HG02981 (cell line): ENCODE measurements at regions not wholly inside any gene's neighbourhood (a gene's known extent, or its start where the extent isn't known, plus 50 kb on each side); places are given as distances from the start of the nearest gene placed in this dataset.

Experiments
- ATAC-seq: cut with Tn5 transposase; IDR thresholded peaks from one replicate; pipeline ENCODE4 v1.9.1; 2021; ENCODE audit warnings: mild to moderate bottlenecking, moderate library complexity; ENCODE audit not compliant: unreplicated experiment

- no peak for ATAC-seq
Measured at GRCh38 chr2:224325941-224326340, 76.0 kb downstream of the FAM124B start.

DNA sequence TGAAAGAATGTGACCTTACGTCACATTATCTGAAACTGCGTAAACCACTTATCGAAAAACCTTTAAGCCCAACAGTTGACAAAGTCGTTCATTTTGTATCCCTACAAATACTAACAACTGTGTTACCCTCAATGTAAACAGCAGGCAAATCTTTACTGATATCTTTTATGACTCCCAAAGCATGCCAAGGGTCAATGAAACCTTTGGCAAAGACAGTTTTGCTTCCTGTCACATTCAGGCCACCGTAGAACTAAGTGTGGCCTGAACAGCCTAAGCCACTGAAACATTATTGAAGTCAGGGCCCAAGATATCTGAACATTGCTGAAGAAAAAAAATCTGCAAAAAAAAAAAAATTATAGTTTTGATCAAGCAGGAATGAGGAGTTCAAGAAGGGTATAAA lies 77.3 kb downstream of the FAM124B start:
- no peak for ATAC-seq

DNA sequence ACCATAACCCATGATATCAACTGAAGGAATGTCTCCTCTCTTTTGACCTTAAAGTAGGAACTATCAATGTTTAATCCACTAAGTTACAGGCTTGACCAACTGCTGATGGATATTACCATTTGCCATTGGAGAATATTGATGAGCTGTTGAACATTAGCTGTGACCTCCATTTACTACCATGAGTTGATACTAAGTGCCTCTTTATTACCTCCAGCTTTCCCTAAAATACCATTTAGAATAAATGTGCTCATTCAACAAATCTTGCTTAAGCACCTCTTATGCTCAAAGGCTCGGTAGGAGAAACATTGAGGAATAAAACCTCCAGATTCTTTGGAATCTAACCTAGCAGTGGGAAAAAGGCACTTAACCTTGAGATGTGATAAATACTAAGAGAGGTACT lies 81.2 kb downstream of the FAM124B start:
- ATAC-seq, result no peak

GRCh38 chr2:224319750-224320149 lies 82.2 kb downstream of the FAM124B start:
- ATAC-seq, result no peak

DNA sequence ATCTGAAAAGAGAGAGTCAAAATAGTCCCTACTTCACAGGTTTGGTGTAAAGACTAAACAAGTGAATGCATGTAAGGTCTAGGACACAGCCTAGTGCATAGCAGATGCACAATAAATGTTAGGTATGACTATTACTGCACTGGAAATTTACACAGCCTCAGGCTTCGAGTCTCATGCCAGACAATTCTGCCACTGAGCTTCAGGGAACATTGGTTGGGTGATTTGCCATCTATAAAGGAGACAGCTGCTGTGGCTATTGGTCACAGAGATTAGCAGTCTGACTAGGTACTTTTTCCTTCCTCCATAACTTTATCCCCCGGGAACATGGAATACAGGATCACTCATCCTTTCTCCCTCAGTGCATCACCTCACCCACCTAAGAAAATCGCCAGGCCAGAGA lies 89.2 kb downstream of the FAM124B start:
- ATAC-seq, result no peak

- no peak for ATAC-seq
Measured at GRCh38 chr2:224310943-224311625, 90.8 kb downstream of the FAM124B start.

GRCh38 chr2:224309176-224309575 lies 92.7 kb downstream of the FAM124B start:
- ATAC-seq, result no peak

GRCh38 chr2:224308272-224308911 lies 93.5 kb downstream of the FAM124B start:
- peak; percentile 93 for ATAC-seq

- no peak for ATAC-seq
Measured at GRCh38 chr2:224302952-224303351, 99.0 kb downstream of the FAM124B start.

DNA sequence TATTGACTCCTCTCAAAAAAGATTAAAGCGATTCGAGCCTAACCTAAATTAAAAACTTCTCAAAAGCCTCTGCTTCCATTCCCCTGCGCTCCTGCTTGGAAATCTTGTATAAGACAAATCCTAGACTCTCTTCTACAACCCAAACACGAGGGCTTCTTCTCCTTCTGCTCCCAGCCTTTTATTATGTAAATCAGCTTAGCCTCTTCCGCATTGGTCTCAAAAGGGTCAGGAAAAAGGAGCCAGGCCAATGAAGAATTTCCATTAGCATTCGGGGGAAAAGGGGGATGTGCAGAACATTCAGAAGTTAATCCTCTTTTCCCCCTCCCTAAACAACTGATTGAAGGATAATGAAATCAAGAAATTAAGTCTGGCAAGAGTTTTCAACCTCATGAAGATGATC lies 107.9 kb downstream of the FAM124B start:
- no peak for ATAC-seq

DNA sequence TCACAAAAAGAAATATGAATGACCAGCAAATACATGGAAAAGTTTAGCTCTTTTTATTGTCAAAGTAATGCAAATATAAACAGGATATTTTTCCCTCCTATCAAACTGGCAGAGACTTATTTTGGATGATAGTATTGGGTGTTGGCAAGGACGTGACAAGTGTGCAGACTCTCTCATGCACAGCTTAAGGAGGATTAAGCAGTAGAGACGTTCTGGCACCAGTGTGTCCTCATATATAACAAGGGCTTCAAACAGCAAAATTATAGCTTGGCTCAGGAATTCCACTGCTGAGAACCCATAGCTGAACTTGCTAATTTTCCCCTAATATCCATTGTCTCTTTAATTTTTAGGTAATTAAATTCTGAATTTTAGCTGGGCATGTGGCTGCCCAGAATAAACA lies 114.4 kb downstream of the FAM124B start:
- no peak for ATAC-seq

DNA sequence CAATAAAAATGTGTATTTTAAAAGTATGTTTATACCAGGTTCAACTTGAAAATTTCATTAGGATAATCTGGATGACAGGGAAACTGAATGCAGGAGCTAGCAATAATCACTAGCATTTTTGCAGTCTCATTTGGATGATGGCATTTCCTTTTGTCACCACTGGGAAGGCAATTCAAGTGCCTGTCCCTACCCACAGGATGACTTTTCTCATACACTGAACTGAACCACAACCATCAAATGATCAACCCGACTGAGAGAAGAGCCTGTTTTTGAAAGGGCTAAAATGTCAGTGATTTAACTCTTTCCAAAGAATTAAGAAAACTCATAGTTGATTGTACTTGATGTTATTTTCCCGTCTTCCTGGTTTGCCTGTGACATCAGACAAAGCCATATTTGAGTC lies 115.0 kb downstream of the FAM124B start:
- peak; percentile 51 for ATAC-seq

DNA sequence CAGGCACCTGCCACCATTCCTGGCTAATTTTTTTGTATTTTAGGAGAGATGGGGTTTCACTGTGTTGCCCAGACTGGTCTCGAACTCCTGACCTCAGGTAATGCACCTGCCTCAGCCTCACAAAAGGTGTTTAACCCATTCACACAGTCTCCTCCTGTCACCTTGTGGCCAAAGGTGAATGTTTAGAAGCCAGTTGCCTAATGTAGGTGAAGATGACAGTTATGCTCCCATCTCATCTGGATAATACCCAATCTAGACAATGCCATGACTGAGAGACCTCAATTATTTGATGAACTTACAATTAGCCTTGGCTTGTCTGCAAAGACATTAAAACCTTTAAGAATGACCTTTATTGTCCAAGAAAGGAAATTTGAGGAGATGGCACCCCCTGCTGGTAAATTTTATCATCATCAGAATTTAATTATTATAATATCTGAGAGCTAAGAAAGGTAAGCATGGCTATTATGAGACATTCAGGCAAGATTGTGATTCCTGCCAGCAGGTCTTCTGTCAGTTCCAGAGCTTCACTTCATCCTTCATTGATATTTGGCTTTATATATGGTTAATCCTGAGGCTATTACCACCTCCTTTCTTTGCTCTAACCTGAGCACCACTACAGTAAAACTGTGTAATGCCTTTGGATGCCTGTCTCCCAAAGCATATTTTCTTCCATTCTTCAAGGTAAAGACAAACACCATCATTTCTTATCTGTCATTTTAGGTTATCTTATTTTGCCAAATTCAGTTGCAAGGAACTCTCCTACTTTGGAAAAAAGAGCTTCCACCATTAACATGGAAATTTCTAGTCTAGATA lies 117.6 kb downstream of the FAM124B start:
- ATAC-seq, result no peak

DNA sequence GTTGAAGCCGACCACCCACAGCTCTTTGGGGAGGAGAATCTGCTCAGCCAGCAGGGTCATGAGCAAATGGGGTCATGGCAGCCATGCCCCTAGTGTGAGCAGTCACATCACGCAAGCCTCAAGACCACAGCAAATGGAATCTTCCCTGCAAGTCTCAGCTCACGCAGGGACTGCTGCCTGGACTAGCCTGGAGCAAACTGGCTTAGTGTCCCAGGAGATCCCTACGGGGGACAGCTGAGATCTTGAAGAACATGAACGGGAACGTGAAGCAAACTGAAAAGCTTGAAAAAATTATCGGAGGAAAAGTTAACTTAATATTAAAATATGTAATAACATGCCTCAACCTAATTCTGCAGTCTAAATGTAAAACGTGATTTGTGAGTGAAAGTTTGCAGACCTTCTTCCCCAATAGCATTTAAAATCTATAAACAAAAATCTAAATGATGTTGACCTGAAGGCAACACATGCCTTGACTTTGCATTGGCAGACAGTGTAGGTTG lies 118.4 kb downstream of the FAM124B start:
- ATAC-seq, result no peak

DNA sequence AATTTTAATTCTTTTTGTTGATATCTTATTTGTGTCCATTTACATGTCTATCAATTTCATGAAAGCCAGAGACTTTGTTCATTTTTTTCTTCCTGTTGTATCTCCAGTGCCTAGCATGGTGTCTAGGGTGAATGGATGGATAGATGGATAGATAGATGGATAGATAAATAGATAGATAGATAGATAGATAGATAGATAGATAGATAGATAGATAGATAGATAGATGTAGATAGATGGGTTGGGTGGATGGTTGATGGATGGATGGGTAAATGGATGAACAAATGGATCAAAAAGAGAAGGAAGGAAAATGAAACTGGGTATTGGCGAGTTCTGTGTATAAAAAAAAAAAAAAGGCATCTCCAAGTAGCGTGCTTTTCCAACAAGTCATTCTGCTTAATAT lies 120.5 kb downstream of the FAM124B start:
- no peak for ATAC-seq

GRCh38 chr2:224278531-224278930 lies 123.4 kb downstream of the FAM124B start:
- no peak for ATAC-seq

- no peak for ATAC-seq
Measured at GRCh38 chr2:224276251-224276650, 125.7 kb downstream of the FAM124B start.

DNA sequence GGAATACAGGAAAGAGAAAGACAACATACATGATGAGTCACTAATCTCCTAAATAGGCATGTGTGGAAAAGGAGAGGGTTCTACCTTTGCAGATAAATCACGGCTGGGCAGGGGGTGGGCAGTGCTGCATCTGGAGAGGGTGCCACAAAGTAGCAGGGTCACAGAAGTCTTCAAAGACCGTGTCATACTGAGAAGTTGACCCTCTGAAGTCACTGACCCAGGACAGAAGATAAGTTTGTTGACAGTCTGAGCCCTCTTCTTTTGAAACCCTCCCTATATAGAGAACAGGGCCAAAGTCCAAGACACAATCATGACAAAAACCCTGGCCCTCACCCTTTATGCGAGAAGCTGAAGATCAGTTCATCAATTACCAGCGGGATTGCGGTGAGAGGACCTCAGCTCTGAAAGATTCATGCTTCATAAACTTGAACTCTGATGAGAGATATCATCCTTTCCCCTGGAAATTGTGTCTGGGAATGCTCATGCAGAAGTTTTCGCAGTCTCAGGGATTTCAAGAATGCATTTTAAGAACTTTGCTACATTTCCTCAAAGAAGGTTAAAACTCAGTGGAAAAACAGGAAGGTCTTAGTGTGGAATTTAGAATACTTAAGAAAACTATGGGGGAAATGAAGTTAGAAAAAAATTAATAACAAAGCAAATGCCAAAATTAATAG lies 129.5 kb downstream of the FAM124B start:
- no peak for ATAC-seq

- ATAC-seq, result no peak
Measured at GRCh38 chr2:224271617-224272236, 130.2 kb downstream of the FAM124B start.

DNA sequence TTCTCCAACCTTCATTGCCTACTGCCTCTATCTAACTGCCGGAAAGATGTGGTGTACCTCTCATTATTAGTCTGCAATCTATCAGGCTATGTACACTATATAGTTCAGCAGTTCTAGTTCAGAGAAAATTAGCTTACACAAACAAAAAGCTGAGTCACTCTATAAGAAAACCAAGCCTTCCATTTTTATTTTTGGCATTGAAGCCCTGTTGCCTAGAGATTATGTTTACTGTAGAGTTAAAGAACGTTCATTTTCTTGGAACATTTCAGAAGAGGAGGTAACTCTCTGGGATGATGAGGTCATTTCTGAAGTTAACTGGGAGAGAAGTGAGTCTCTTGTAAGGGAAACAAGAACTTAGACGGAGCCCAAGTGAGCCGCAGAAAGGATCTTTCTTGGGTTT lies 133.5 kb downstream of the FAM124B start:
- no peak for ATAC-seq

GRCh38 chr2:224264259-224264658 lies 137.6 kb downstream of the FAM124B start:
- ATAC-seq, result no peak
